BLaER1 treated with 17β-estradiol and CSF1 and Interleukin-3, amounts not matched to agents 10 nM and 100 nM (cell line): ENCODE measurements at regions not wholly inside any gene's neighbourhood (a gene's known extent, or its start where the extent isn't known, plus 50 kb on each side); places are given as distances from the start of the nearest gene placed in this dataset.

ENCODE experiments used
- H3K27ac ChIP-seq, 11 experiments: shearing (Covaris generic); formaldehyde crosslinking; 2 replicates each; pipeline ENCODE4 v1.8.1; 2022
- H3K27me3 ChIP-seq, 11 experiments: shearing (Covaris generic); formaldehyde crosslinking; 2 replicates each; pipeline ENCODE4 v1.8.1; 2022
- H3K36me3 ChIP-seq, 11 experiments: shearing (Covaris generic); formaldehyde crosslinking; 2 replicates each; pipeline ENCODE4 v1.8.1; 2022
- H3K4me1 ChIP-seq, 10 experiments: shearing (Covaris generic); formaldehyde crosslinking; 2 replicates each; pipeline ENCODE4 v1.8.1; 2022
- H3K4me2 ChIP-seq, 11 experiments: shearing (Covaris generic); formaldehyde crosslinking; 2 replicates each; pipeline ENCODE4 v1.8.1; 2022
- H3K4me3 ChIP-seq, 10 experiments: shearing (Covaris generic); formaldehyde crosslinking; 2 replicates each; pipeline ENCODE4 v1.8.1; 2022
- H3K9ac ChIP-seq, 11 experiments: shearing (Covaris generic); formaldehyde crosslinking; 2 replicates each; pipeline ENCODE4 v1.8.1; 2022
- H3K9me3 ChIP-seq, 11 experiments: shearing (Covaris generic); formaldehyde crosslinking; replicated peaks in 1 of 11; 2 replicates each; pipeline ENCODE4 v1.8.1; 2022
- H4K20me1 ChIP-seq, 11 experiments: shearing (Covaris generic); formaldehyde crosslinking; 2 replicates each; pipeline ENCODE4 v1.8.1; 2022
- Cebpa-rat ChIP-seq, 11 experiments: shearing (Covaris generic); IDR thresholded peaks; 2 replicates each; pipeline ENCODE4 v1.8.1; 2022

DNA sequence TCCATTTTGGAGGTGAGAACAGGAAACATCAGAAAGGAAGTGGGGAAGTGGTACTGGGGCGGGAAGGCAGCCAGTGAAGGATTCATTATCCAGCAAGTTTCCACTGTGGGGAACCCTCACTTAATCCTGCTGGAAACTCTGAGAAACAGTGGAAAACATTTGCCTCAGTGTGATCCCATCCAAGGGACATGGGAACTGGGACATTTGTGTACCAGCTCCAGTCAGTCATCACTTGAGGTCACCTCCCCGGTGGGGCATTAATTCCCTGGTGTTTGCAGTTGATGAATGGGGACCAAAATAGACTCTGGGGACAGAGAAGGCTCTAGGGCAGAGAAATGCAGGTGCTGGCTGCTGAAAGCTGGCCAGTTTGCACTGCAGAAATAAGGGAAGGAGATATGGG, 599.9 kb downstream of the BUD13 start:
- H3K4me1 ChIP-seq = peaks cover 0 to 14% (median 8%) of the 10 kb centered on the region in 10 experiments; a peak in 14 of 20 replicates
- no peaks in the 10 kb centered on the region for H4K20me1 ChIP-seq
- no peaks in the 10 kb centered on the region for H3K27me3 ChIP-seq
- no peak for TF ChIP-seq Cebpa-rat (IDR thresholded peaks at IDR 0.05)
- peak overlapping the region in 7 of 11 experiments; percentile 19 to 58 (median 38); a peak in 9 of 22 replicates for H3K4me2 ChIP-seq
- no peak overlapping the region for H3K9ac ChIP-seq
- no peak overlapping the region for H3K27ac ChIP-seq
- H3K4me3 ChIP-seq = no peak overlapping the region
- H3K36me3 ChIP-seq = no peaks in the 10 kb centered on the region
- H3K9me3 ChIP-seq = no peaks in the 10 kb centered on the region

DNA sequence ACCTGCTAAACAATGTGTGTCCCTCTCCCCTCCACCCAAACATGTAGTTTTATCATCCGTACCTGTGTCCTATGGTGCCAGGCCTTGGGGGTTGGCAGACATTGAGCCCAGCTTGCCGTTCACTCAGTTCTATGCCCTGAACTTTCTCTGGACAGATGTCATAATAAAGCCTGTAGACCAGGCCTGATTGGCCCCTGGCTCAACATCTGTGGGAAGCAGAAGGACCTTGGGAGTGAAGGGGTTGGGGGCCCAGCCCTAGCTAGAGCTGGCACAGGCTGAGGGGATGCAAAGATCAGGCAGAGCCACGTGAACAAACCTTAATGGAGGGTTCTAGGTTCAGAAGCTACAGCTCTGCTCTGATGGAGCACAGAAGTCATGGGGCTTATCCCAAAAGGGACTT, 600.6 kb downstream of the BUD13 start:
- Histone ChIP-seq H3K4me2 (peak overlapping the region in 1 of 11 experiments; percentile 45; a peak in 1 of 22 replicates), H3K27me3 (no peaks in the 10 kb centered on the region), H3K27ac (no peak overlapping the region), H3K4me3 (no peak overlapping the region), H4K20me1 (no peaks in the 10 kb centered on the region), H3K9ac (no peak overlapping the region), H3K4me1 (peaks cover 0 to 14% (median 8%) of the 10 kb centered on the region in 10 experiments; a peak in 14 of 20 replicates), H3K36me3 (no peaks in the 10 kb centered on the region), H3K9me3 (no peaks in the 10 kb centered on the region)
- no peak for TF ChIP-seq Cebpa-rat (IDR thresholded peaks at IDR 0.05)

DNA sequence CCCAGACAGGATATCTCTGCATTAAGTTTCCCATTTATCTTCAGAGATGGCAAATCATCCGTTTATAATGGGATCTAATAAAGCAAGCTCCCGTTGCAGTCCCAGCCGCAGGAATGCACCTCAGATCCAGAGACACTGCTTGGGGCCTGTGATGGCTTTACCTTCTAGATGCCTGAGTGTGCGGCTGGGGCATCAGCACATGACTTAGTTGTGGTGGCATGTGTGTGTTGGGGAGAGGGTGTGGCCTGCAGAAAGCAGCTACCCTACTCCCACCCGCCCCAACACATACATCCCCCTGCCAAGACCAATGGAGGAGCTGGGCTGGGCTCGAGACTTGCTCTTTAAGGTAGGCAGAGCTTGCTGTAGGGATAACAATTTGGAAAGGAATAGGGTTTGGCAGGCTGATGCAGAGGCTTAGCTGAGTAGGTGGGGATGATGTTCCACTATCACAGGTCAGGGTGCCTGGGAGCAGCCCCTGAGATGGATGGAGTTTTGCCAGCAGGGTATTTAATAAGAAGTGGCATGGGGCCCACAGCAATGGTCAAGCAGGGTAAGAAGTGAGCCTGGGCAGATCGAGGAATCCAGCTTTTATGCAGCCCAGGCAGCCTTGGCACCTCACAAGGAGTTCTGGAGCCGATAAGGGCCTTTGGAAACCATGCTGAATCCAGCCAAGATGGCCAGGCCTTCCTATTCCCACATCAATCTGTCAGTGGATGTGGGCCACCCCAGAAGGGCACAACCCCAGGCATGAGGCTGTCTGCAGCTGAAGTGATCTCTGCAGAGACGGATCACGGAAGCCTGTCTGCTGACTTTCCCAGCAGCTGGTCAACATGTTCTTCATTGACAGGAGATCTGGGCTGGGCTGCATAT, 601.3 kb downstream of the BUD13 start:
- no peaks in the 10 kb centered on the region for H4K20me1 ChIP-seq
- no peaks in the 10 kb centered on the region for H3K27me3 ChIP-seq
- H3K4me1 ChIP-seq = peaks cover 0 to 11% (median 8%) of the 10 kb centered on the region in 10 experiments; a peak in 14 of 20 replicates
- no peak overlapping the region for H3K9ac ChIP-seq
- no peaks in the 10 kb centered on the region for H3K9me3 ChIP-seq
- no peak overlapping the region for H3K4me2 ChIP-seq
- no peaks in the 10 kb centered on the region for H3K36me3 ChIP-seq
- no peak for TF ChIP-seq Cebpa-rat (IDR thresholded peaks at IDR 0.05)
- no peak overlapping the region for H3K4me3 ChIP-seq
- no peak overlapping the region for H3K27ac ChIP-seq

DNA sequence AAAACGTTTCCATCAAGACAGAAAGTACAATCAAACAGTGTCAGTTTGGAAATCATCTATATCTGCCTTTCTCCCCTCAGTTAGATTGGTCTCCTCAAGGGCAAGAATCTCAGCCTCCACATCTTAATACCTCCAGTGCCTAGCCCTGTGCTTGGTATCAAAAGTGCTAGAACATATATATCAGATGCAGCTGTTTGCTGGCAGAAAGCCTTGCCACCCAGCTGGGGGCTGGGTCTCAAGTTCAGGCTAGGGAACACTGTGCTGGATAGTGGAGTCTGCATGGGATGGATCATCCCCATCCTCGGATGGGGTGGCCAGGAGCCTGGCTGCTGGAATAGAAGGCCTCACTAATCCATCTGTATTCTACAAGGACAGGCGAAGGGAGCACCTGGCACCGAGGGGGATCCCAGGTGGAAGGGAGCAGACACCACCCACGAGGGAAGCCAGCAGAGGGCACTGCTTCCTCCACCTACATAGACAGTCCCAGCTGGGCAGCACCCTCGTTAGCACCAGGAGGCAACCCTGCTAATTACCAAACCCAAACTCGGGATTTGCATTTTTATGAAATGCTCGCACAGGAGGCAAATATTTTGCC, 602.2 kb downstream of the BUD13 start:
- no peak overlapping the region for H3K9ac ChIP-seq
- no peak for TF ChIP-seq Cebpa-rat (IDR thresholded peaks at IDR 0.05)
- no peaks in the 10 kb centered on the region for H3K27me3 ChIP-seq
- no peaks in the 10 kb centered on the region for H3K36me3 ChIP-seq
- peaks cover 0 to 10% (median 7%) of the 10 kb centered on the region in 10 experiments; a peak in 10 of 20 replicates for H3K4me1 ChIP-seq
- H3K4me3 ChIP-seq = no peak overlapping the region
- no peak overlapping the region for H3K4me2 ChIP-seq
- no peak overlapping the region for H3K27ac ChIP-seq
- no peaks in the 10 kb centered on the region for H4K20me1 ChIP-seq
- no peaks in the 10 kb centered on the region for H3K9me3 ChIP-seq

DNA sequence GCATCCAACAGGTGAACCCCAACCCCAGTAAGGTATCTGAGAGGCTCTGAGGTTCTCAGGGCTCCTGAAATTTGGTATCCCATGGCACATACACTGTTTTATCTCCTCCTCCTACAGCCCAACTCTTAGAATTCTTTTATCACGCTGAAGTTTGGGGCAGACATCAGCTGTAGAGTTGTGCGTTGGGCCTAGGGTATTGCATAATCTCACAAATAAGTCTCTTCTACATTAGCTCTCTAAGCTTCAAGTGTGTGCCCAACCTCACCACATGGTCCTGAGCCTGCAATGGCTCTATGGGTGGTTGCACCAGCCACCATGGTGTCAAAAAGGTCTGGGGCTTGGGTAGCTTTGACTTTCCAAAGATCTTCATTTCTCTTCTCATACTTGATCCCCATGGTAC, 603.0 kb downstream of the BUD13 start:
- Histone ChIP-seq H3K27ac (no peak overlapping the region), H3K9me3 (no peaks in the 10 kb centered on the region), H3K4me3 (no peak overlapping the region), H4K20me1 (no peaks in the 10 kb centered on the region), H3K4me2 (no peak overlapping the region), H3K4me1 (peaks cover 0 to 10% (median 7%) of the 10 kb centered on the region in 10 experiments; a peak in 10 of 20 replicates), H3K36me3 (no peaks in the 10 kb centered on the region), H3K9ac (no peak overlapping the region), H3K27me3 (no peaks in the 10 kb centered on the region)
- TF ChIP-seq Cebpa-rat (IDR thresholded peaks at IDR 0.05) = peak in 1 of 11 experiments; percentile 65; a peak in 1 of 22 replicates

DNA sequence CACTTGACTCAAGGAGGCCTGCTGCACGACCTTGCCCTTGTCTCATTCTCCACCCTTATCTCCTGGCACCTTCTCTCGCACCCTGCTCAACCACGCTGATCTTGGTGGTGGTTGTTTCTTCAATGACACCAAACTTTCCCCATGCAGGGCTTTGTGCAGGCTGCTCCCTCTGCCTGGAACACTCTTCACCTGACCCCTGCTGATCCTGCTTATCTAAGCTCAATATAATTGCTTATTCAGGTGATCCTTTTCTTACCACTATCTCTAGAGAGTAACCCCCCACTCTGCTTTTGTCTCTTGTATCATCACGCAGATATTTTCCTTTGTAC, 604.4 kb downstream of the BUD13 start:
- H3K4me1 ChIP-seq = peaks cover 0 to 9% (median 7%) of the 10 kb centered on the region in 10 experiments; a peak in 10 of 20 replicates
- TF ChIP-seq Cebpa-rat (IDR thresholded peaks at IDR 0.05) = no peak
- H3K27me3 ChIP-seq = no peaks in the 10 kb centered on the region
- H4K20me1 ChIP-seq = no peaks in the 10 kb centered on the region
- no peak overlapping the region for H3K9ac ChIP-seq
- no peak overlapping the region for H3K27ac ChIP-seq
- H3K4me3 ChIP-seq = no peak overlapping the region
- no peaks in the 10 kb centered on the region for H3K9me3 ChIP-seq
- no peak overlapping the region for H3K4me2 ChIP-seq
- H3K36me3 ChIP-seq = no peaks in the 10 kb centered on the region

DNA sequence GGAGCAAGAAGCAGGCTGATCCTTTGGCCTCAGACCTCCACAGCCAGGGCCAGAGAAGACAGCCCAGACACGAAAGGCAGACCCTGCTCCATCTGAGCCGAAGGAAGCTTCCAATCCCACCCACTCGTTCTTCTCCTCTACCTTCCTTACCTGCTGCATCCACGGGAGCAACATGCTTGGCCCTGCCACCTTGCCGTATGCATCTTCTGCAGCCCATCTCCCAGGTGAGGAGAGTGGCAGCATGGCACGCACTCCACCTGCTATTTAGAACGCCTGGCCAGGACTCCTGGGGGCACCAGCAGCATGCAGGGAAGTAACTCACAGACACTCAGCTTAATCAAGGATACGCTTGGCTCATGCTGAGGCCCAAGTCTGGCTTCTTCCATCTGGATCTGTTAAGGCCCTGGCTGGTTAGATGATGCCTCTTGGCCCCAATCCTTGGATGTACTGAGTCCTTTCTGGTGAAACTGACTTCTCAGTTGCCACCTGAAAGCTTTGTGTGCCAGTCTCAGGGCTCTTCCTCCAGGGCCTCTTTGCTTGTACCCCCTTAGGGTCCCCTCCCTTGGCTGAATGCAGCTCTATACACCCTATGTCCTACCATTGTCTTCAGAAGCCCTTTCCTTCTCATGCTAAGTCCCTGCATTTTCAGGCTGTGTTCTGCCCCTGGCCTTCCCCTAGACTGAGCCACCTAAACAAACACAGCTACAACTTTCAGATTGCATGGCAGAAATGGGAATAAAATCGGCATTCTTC, 604.9 kb downstream of the BUD13 start:
- H4K20me1 ChIP-seq = no peaks in the 10 kb centered on the region
- H3K4me2 ChIP-seq = no peak overlapping the region
- no peaks in the 10 kb centered on the region for H3K36me3 ChIP-seq
- no peak overlapping the region for H3K4me3 ChIP-seq
- H3K4me1 ChIP-seq = peaks cover 0 to 5% (median 4%) of the 10 kb centered on the region in 10 experiments; a peak in 10 of 20 replicates
- TF ChIP-seq Cebpa-rat (IDR thresholded peaks at IDR 0.05) = no peak
- H3K27me3 ChIP-seq = no peaks in the 10 kb centered on the region
- no peaks in the 10 kb centered on the region for H3K9me3 ChIP-seq
- H3K9ac ChIP-seq = no peak overlapping the region
- H3K27ac ChIP-seq = no peak overlapping the region

DNA sequence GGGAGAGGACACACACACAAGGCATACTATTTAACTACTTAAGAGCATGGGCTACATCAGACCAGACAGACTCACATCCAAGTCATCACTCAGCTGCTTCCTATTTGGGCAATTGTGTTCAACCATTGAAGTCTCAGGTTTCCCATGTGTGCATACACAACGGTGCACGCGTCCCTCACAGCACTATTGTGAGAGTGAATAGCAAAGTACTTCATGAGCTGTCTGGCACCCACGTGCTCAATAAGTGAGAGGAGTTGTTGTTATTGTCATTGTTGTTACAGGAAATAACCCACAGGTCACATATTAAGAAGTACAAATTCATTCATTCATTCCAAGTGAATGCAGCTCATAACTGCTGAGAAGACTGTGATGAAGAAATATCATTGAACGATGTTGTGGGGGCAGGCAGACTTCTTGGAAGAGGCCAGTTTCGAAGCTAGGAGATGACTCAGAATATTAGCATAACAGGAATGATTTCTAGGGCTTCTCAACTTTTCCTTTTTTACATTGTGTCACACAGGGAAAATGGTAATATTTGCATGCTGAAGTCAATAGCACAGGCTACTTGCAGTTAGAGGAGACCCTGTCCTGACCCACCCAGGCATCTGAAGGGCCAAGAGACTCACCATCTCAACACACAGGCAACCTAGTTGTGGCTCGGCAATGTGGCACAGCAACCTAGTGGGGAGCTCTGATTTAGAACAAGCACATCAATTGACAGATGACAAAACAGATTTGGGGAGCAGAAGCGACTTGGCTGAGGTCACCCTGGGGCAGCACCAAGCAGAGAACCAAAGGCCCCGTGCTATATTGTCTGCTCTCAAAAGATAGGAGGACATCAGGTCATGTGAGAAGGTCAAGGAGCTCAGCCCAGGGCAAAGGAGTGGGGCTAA, 606.0 kb downstream of the BUD13 start:
- H3K36me3 ChIP-seq = no peaks in the 10 kb centered on the region
- no peaks in the 10 kb centered on the region for H4K20me1 ChIP-seq
- H3K4me3 ChIP-seq = no peak overlapping the region
- no peak overlapping the region for H3K27ac ChIP-seq
- H3K4me1 ChIP-seq = no peaks in the 10 kb centered on the region
- no peak overlapping the region for H3K9ac ChIP-seq
- TF ChIP-seq Cebpa-rat (IDR thresholded peaks at IDR 0.05) = no peak
- H3K27me3 ChIP-seq = no peaks in the 10 kb centered on the region
- no peak overlapping the region for H3K4me2 ChIP-seq
- H3K9me3 ChIP-seq = no peaks in the 10 kb centered on the region
